GM12878 (cell line): ENCODE measurements at regions not wholly inside any gene's neighbourhood (a gene's known extent, or its start where the extent isn't known, plus 50 kb on each side); places are given as distances from the start of the nearest gene placed in this dataset.

ENCODE experiments used
- ATAC-seq: fragments of 200-7000 bp; cut with Tn5 transposase; 3 replicates; pipeline ENCODE4 v1.9.1; 2020; ENCODE audit warnings: mild to moderate bottlenecking, moderate library complexity
- BruUV-seq: library from RNA; stranded (reverse); fragments of 400-500 nt; replicated peaks from 2 replicates; lab custom pipeline; 2021; lab: Mats Ljungman, UMichigan
- CTCF ChIA-PET: fragments of 300-600 bp; sonication (Branson Sonifier 250); formaldehyde crosslinking; extraction: SDS; loops from one replicate; lab custom pipeline; 2021; ENCODE audit warnings: inconsistent platforms; lab: Yijun Ruan, JAX
- POLR2A ChIA-PET: fragments of 350-600 bp; formaldehyde crosslinking; extraction: SDS; loops from one replicate; lab custom pipeline; 2021; ENCODE audit warnings: inconsistent platforms; lab: Charles Lee
- RAD21 ChIA-PET: fragments of 300-600 bp; sonication (Branson Sonifier 250); formaldehyde crosslinking; loops from one replicate; lab custom pipeline; 2023; ENCODE audit warnings: antibody characterized with exemption; ENCODE audit not compliant: unreplicated experiment; lab: Charles Lee
- SMC1A ChIA-PET: fragments of 300-600 bp; sonication (Branson Sonifier 250); formaldehyde crosslinking; loops from one replicate; lab custom pipeline; 2023; ENCODE audit not compliant: unreplicated experiment, uncharacterized antibody; lab: Charles Lee
- DNase-seq: peaks from one replicate; pipeline ENCODE4 v3.0.0-alpha.2; 2011; ENCODE audit warnings: low read depth, low spot score
- FAIRE-seq: peaks from 3 replicates; lab custom pipeline; 2011; peaks lifted over from hg19 to GRCh38; lab: Jason Lieb, UNC
- H2AFZ ChIP-seq: 2 replicates; pipeline ENCODE4 v1.6.0; 2011; ENCODE audit warnings: low read depth, low read length, control low read depth; ENCODE audit not compliant: control insufficient read depth
- H3K27ac ChIP-seq: 2 replicates; pipeline ENCODE4 v1.5.1; 2011; ENCODE audit warnings: control low read depth; ENCODE audit not compliant: control insufficient read depth, insufficient read depth
- H3K27me3 ChIP-seq, 2 experiments: replicated peaks in 1 of 2; 2 replicates each; pipeline versions ENCODE4 v1.6.0 to v1.6.1; 2011; ENCODE audit warnings: low read length in 1 of 2; ENCODE audit not compliant: control insufficient read depth in 2 of 2, insufficient read depth in 2 of 2
- H3K36me3 ChIP-seq, 2 experiments: 2 replicates each; pipeline ENCODE4 v1.5.1; 2011; ENCODE audit warnings: low read length in 1 of 2; ENCODE audit not compliant: control insufficient read depth in 2 of 2, insufficient read depth in 2 of 2
- H3K4me1 ChIP-seq: 2 replicates; pipeline ENCODE4 v1.6.1; 2011; ENCODE audit warnings: mild to moderate bottlenecking, low read length, moderate library complexity, mixed read lengths; ENCODE audit not compliant: control insufficient read depth, insufficient read depth
- H3K4me2 ChIP-seq: 2 replicates; pipeline ENCODE4 v1.6.0; 2011; ENCODE audit warnings: control low read depth; ENCODE audit not compliant: control insufficient read depth, insufficient read depth
- H3K4me3 ChIP-seq: fragments of 200-600 bp; sonication (generic); 2 replicates; pipeline ENCODE4 v1.5.1; 2016
- H3K79me2 ChIP-seq: 2 replicates; pipeline ENCODE4 v1.6.0; 2011; ENCODE audit warnings: low read length; ENCODE audit not compliant: control insufficient read depth, insufficient read depth
- H3K9ac ChIP-seq: 2 replicates; pipeline ENCODE4 v1.8.0; 2011; ENCODE audit warnings: low read length, control low read depth, mixed read lengths; ENCODE audit not compliant: control insufficient read depth, insufficient read depth
- H3K9me3 ChIP-seq: replicated peaks from 3 replicates; pipeline ENCODE4 v1.5.1; 2011; ENCODE audit warnings: mild to moderate bottlenecking, low read length; ENCODE audit not compliant: control insufficient read depth, insufficient read depth
- H4K20me1 ChIP-seq: 2 replicates; pipeline ENCODE4 v1.6.0; 2011; ENCODE audit not compliant: control insufficient read depth, insufficient read depth
- BACH1 ChIP-seq: fragments of 450-650 bp; IDR thresholded peaks from 2 replicates; pipeline ENCODE4 v1.6.1; 2017; ENCODE audit warnings: mild to moderate bottlenecking, borderline replicate concordance
- ETV6 ChIP-seq, 2 experiments: fragments of 450-650 bp in 1 of 2; IDR thresholded peaks in 1 of 2; conservative IDR thresholded peaks in 1 of 2; 2 replicates each; pipeline ENCODE4 v1.6.1; 2014; ENCODE audit warnings: antibody characterized with exemption in 1 of 2, borderline replicate concordance in 1 of 2, low read depth in 1 of 2, mild to moderate bottlenecking in 1 of 2, moderate library complexity in 1 of 2
- GABPA ChIP-seq: IDR thresholded peaks from 2 replicates; pipeline ENCODE4 v1.6.1; 2014; ENCODE audit warnings: antibody characterized with exemption, low read depth, mild to moderate bottlenecking, inconsistent platforms
- MAX ChIP-seq: IDR thresholded peaks from 2 replicates; pipeline ENCODE4 v1.6.1; 2012; ENCODE audit warnings: low read depth, low read length, improper control_type of control experiment
- MEF2A ChIP-seq: IDR thresholded peaks from 2 replicates; pipeline ENCODE4 v1.6.1; 2011; ENCODE audit warnings: low read depth, mild to moderate bottlenecking, low read length, moderate library complexity; ENCODE audit not compliant: insufficient read depth
- MYB ChIP-seq: fragments of 150-350 bp; IDR thresholded peaks from 2 replicates; pipeline ENCODE4 v1.6.1; 2014; ENCODE audit warnings: mild to moderate bottlenecking, low read depth, low read length, borderline replicate concordance
- PAX8 ChIP-seq: fragments of 450-650 bp; IDR thresholded peaks from 2 replicates; pipeline ENCODE4 v1.6.1; 2017; ENCODE audit warnings: mild to moderate bottlenecking, moderate library complexity
- PRDM15 ChIP-seq: fragments of 450-650 bp; formaldehyde crosslinking; IDR thresholded peaks from 2 replicates; pipeline ENCODE4 v1.4.0; 2020; ENCODE audit warnings: mild to moderate bottlenecking, moderate library complexity
- RBBP5 ChIP-seq: fragments of 200-600 bp; sonication (generic); conservative IDR thresholded peaks from 2 replicates; pipeline ENCODE4 v1.6.1; 2016
- RUNX3 ChIP-seq: IDR thresholded peaks from 2 replicates; pipeline ENCODE4 v1.6.1; 2012; ENCODE audit warnings: low read length, inconsistent platforms
- TCF3 ChIP-seq: IDR thresholded peaks from 2 replicates; pipeline ENCODE4 v1.6.1; 2012; ENCODE audit warnings: low read depth, mild to moderate bottlenecking, low read length, borderline replicate concordance; ENCODE audit not compliant: insufficient read depth
- WGBS: methylation state at CpG from one replicate; pipeline ENCODE4 v1.1.6; 2016; ENCODE audit warnings: low lambda C conversion rate; ENCODE audit not compliant: insufficient replicate concordance, insufficient coverage; ENCODE audit errors: missing lambda C conversion rate; 5-methylcytosine and 5-hydroxymethylcytosine counted together
- in situ Hi-C: fragments of 300-500 bp; cut with MboI; formaldehyde crosslinking; loops from 9 replicates; pipeline ENCODE4 v1.14.3; 2018; ENCODE audit warnings: mixed read lengths
- intact Hi-C: fragments of 100-400 bp; cut with micrococcal nuclease; formaldehyde crosslinking; loops from one replicate; pipeline ENCODE4 v1.14.2; 2022; ENCODE audit not compliant: unreplicated experiment
- TF ChIP-seq, protein P1 (sequence below): IDR thresholded peaks from 2 replicates; pipeline ENCODE4 v1.6.1; 2011; ENCODE audit warnings: low read depth, low read length, improper control_type of control experiment, borderline replicate concordance
- TF ChIP-seq, protein P2 (sequence below): fragments of 150-350 bp; IDR thresholded peaks from 2 replicates; pipeline ENCODE4 v1.6.1; 2016; ENCODE audit warnings: low read depth, low read length

GRCh38 chr1:185570962-185571361, 163.2 kb upstream of the HMCN1 start:
- WGBS: 67% methylated on average over 5 of the region's 5 CpGs
- Histone ChIP-seq H4K20me1 (no peaks in the 10 kb centered on the region), H3K27me3 (no peaks in the 10 kb centered on the region), H3K4me1 (no peaks in the 10 kb centered on the region), H3K4me3 (no peak overlapping the region), H3K9me3 (no peaks in the 10 kb centered on the region), H3K9ac (no peak overlapping the region), H3K79me2 (no peaks in the 10 kb centered on the region), H2AFZ (no peak overlapping the region), H3K36me3 (no peaks in the 10 kb centered on the region), H3K27ac (no peak overlapping the region), H3K4me2 (no peak overlapping the region)
- SMC1A ChIA-PET: interaction anchor here (0.6 kb wide), 1 partner anchor 270 kb away, joined by 3 read pairs; no protein-coding TSS in a partner anchor
- in situ Hi-C loops (no loop called here), intact Hi-C loops (no loop called here)
- RAD21 ChIA-PET: no interaction called here
- ATAC-seq (no peak), FAIRE-seq (no peak), DNase-seq (no peak)
- CTCF ChIA-PET: interaction anchor here (1.7 kb wide), 1 partner anchor 24 kb away, joined by 5 read pairs; no protein-coding TSS in a partner anchor
- BruUV-seq: no TSS peak
- POLR2A ChIA-PET: no interaction called here
- TF ChIP-seq, protein P1, sequence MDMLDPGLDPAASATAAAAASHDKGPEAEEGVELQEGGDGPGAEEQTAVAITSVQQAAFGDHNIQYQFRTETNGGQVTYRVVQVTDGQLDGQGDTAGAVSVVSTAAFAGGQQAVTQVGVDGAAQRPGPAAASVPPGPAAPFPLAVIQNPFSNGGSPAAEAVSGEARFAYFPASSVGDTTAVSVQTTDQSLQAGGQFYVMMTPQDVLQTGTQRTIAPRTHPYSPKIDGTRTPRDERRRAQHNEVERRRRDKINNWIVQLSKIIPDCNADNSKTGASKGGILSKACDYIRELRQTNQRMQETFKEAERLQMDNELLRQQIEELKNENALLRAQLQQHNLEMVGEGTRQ: no peak
- no peak for TF ChIP-seq TCF3
- TF ChIP-seq, protein P2, sequence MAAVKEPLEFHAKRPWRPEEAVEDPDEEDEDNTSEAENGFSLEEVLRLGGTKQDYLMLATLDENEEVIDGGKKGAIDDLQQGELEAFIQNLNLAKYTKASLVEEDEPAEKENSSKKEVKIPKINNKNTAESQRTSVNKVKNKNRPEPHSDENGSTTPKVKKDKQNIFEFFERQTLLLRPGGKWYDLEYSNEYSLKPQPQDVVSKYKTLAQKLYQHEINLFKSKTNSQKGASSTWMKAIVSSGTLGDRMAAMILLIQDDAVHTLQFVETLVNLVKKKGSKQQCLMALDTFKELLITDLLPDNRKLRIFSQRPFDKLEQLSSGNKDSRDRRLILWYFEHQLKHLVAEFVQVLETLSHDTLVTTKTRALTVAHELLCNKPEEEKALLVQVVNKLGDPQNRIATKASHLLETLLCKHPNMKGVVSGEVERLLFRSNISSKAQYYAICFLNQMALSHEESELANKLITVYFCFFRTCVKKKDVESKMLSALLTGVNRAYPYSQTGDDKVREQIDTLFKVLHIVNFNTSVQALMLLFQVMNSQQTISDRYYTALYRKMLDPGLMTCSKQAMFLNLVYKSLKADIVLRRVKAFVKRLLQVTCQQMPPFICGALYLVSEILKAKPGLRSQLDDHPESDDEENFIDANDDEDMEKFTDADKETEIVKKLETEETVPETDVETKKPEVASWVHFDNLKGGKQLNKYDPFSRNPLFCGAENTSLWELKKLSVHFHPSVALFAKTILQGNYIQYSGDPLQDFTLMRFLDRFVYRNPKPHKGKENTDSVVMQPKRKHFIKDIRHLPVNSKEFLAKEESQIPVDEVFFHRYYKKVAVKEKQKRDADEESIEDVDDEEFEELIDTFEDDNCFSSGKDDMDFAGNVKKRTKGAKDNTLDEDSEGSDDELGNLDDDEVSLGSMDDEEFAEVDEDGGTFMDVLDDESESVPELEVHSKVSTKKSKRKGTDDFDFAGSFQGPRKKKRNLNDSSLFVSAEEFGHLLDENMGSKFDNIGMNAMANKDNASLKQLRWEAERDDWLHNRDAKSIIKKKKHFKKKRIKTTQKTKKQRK: no peak
- TF ChIP-seq ETV6 (conservative IDR thresholded peaks at IDR 0.05 in 1 of 2, IDR thresholded peaks at IDR 0.05 in 1 of 2; ENCODE audit: borderline replicate concordance in 1 of 2, low read depth in 1 of 2): no peak
- no peak for TF ChIP-seq MYB
- TF ChIP-seq RUNX3: no peak
- TF ChIP-seq PAX8: no peak
- TF ChIP-seq MAX: no peak
- no peak for TF ChIP-seq RBBP5
- no peak for TF ChIP-seq BACH1
- TF ChIP-seq MEF2A: no peak
- no peak for TF ChIP-seq GABPA
- no peak for TF ChIP-seq PRDM15 (CRISPR knock-in tag)
